ENCODE measurements at regions not wholly inside any gene's neighbourhood (a gene's known extent, or its start where the extent isn't known, plus 50 kb on each side); places are given as distances from the start of the nearest gene placed in this dataset.

- no peak for TF ChIP-seq CTCF (IDR thresholded peaks at IDR 0.05)
- TF ChIP-seq POLR2A (IDR thresholded peaks at IDR 0.05): no peak
Measured at GRCh38 chr12:107475900-107476299, 209.7 kb upstream of the PWP1 start.

Measured in Peyer's patch (tissue), 4 donors.